PC-9 (cell line): ENCODE measurements at regions not wholly inside any gene's neighbourhood (a gene's known extent, or its start where the extent isn't known, plus 50 kb on each side); places are given as distances from the start of the nearest gene placed in this dataset.

Experiments
- BruUV-seq: library from RNA; stranded (reverse); fragments of 400-500 nt; replicated peaks from 2 replicates; lab custom pipeline; 2021; lab: Mats Ljungman, UMichigan
- CTCF ChIA-PET: fragments of 300-600 bp; sonication (Branson Sonifier 250); formaldehyde crosslinking; loops from one replicate; lab custom pipeline; 2022; ENCODE audit warnings: antibody characterized with exemption; lab: Charles Lee
- POLR2A ChIA-PET: fragments of 300-600 bp; sonication (Branson Sonifier 250); formaldehyde crosslinking; loops from one replicate; lab custom pipeline; 2022; ENCODE audit warnings: antibody characterized with exemption; ENCODE audit not compliant: unreplicated experiment; lab: Charles Lee
- DNase-seq, 2 experiments: peaks; one replicate each; pipeline versions ENCODE4 v3.0.0 to v3.0.0-alpha.2; 2015 to 2022; ENCODE audit warnings: mixed read lengths in 1 of 2
- H2AFZ ChIP-seq: fragments of 200-600 bp; sonication (generic); 2 replicates; pipeline ENCODE4 v1.8.1; 2017; ENCODE audit warnings: antibody characterized with exemption
- H3F3A ChIP-seq: fragments of 200-600 bp; sonication (generic); 2 replicates; pipeline ENCODE4 v1.8.1; 2017; ENCODE audit warnings: antibody characterized with exemption, mild to moderate bottlenecking, low read depth; ENCODE audit not compliant: insufficient read depth
- H3K27ac ChIP-seq: fragments of 200-600 bp; sonication (generic); 2 replicates; pipeline ENCODE4 v1.6.1; 2016; ENCODE audit warnings: mixed run types
- H3K27me3 ChIP-seq: fragments of 200-600 bp; sonication (generic); 2 replicates; pipeline ENCODE4 v1.6.1; 2016; ENCODE audit warnings: low read depth, mixed run types; ENCODE audit not compliant: insufficient read depth
- H3K36me3 ChIP-seq: fragments of 200-600 bp; sonication (generic); 2 replicates; pipeline ENCODE4 v1.6.1; 2016; ENCODE audit warnings: low read depth, mixed run types
- H3K4me1 ChIP-seq: fragments of 200-600 bp; sonication (generic); replicated peaks from 2 replicates; pipeline ENCODE4 v1.6.1; 2016; ENCODE audit warnings: mixed run types; ENCODE audit not compliant: insufficient read depth
- H3K4me2 ChIP-seq: fragments of 200-600 bp; sonication (generic); 2 replicates; pipeline ENCODE4 v1.6.1; 2017; ENCODE audit warnings: mixed run types
- H3K4me3 ChIP-seq: fragments of 200-600 bp; sonication (generic); 2 replicates; pipeline ENCODE4 v1.6.1; 2016; ENCODE audit warnings: mixed run types
- H3K79me2 ChIP-seq: fragments of 200-600 bp; sonication (generic); 2 replicates; pipeline ENCODE4 v1.6.1; 2017; ENCODE audit warnings: low read depth, mixed run types
- H3K9me2 ChIP-seq: fragments of 200-600 bp; sonication (generic); 2 replicates; pipeline ENCODE4 v1.8.1; 2017; ENCODE audit warnings: mild to moderate bottlenecking; ENCODE audit not compliant: insufficient read depth
- H3K9me3 ChIP-seq: fragments of 200-600 bp; sonication (generic); 2 replicates; pipeline ENCODE4 v1.8.1; 2016; ENCODE audit warnings: low read depth; ENCODE audit not compliant: insufficient read depth
- H4K20me1 ChIP-seq: fragments of 200-600 bp; sonication (generic); 2 replicates; pipeline ENCODE4 v1.8.1; 2017; ENCODE audit not compliant: insufficient read depth
- CTCF ChIP-seq: fragments of 200-600 bp; sonication (generic); conservative IDR thresholded peaks from 2 replicates; pipeline ENCODE4 v1.6.1; 2017; ENCODE audit warnings: mixed run types, antibody characterized with exemption, mild to moderate bottlenecking, moderate library complexity
- EZH2 ChIP-seq: fragments of 200-600 bp; sonication (generic); IDR thresholded peaks from 2 replicates; pipeline ENCODE4 v1.8.0; 2017; ENCODE audit warnings: antibody characterized with exemption, low read depth
- intact Hi-C: fragments of 100-400 bp; cut with micrococcal nuclease; formaldehyde crosslinking; loops from one replicate; pipeline ENCODE4 v1.10.0; 2022; ENCODE audit not compliant: unreplicated experiment

DNA sequence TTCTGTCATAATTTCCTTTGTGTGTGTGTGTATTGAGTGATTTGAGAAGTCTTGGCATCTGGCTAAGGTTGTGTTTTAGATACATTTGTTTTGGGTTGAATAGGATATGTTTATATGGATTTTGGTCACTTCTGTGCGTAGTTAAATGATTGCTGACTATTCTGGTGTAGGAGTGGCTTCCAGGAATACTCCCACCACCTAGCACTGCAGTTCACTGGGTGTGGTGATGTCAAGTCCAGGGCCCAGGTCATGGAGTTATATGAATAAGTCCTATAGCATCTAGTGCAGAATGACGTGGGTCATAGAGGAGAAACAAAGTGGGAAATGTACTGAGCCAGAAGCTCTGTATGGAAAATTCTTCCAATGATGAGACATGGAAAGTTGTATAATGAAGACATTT, 465.4 kb upstream of the CCL2 start:
- Histone ChIP-seq H3K9me3 (no peaks in the 10 kb centered on the region), H3K4me2 (no peak overlapping the region), H3K79me2 (no peaks in the 10 kb centered on the region), H2AFZ (no peak overlapping the region), H3F3A (no peaks in the 10 kb centered on the region), H3K9me2 (no peaks in the 10 kb centered on the region), H3K36me3 (no peaks in the 10 kb centered on the region), H3K27me3 (no peaks in the 10 kb centered on the region), H3K4me1 (no peaks in the 10 kb centered on the region), H3K27ac (no peak overlapping the region), H3K4me3 (no peak overlapping the region), H4K20me1 (no peaks in the 10 kb centered on the region)
- POLR2A ChIA-PET, result no interaction called here
- intact Hi-C loops, result no loop called here
- CTCF ChIA-PET, result interaction anchor here (0.6 kb wide), 1 partner anchor 14 kb away, joined by 3 read pairs; no protein-coding TSS in a partner anchor
- DNase-seq, result no peak
- no TSS peak for BruUV-seq
- TF ChIP-seq EZH2 (no peak), CTCF (no peak)

- Histone ChIP-seq H2AFZ (no peak overlapping the region), H3K4me1 (no peaks in the 10 kb centered on the region), H3K9me2 (no peaks in the 10 kb centered on the region), H4K20me1 (no peaks in the 10 kb centered on the region), H3K9me3 (no peaks in the 10 kb centered on the region), H3K4me3 (no peak overlapping the region), H3K27ac (no peak overlapping the region), H3K27me3 (peaks cover 20% of the 10 kb centered on the region; the same call in 1 of the 2 replicates), H3K36me3 (no peaks in the 10 kb centered on the region), H3K79me2 (no peaks in the 10 kb centered on the region), H3K4me2 (no peak overlapping the region), H3F3A (no peaks in the 10 kb centered on the region)
- ChIA-PET CTCF (no interaction called here), POLR2A (no interaction called here)
- no peak for TF ChIP-seq EZH2
- no peak for TF ChIP-seq CTCF
- DNase-seq, result no peak
- no TSS peak for BruUV-seq
- intact Hi-C loops, result no loop called here
Observed at GRCh38 chr17:33797181-33797580, 457.9 kb upstream of the CCL2 start.

DNA sequence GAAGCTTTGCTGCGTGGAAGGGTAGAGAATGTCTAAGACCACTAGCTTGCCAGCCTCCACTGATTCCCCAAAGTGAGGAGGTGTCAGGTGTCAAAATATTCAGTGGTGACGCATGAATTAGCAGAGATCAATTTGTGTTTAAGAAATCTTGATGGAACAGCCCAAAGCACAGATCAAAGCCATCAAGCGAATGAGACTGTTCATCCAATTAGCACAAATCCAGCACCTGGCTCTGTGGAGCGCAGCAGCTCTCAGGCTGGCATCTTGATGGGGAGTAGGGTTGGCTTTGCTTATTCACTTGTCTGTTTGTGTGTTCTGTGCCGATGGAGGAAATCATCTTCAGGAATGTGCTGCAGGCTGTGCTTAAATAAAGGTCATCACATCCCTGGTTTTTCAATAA, 456.8 kb upstream of the CCL2 start:
- DNase-seq, result no peak
- Histone ChIP-seq H3K36me3 (no peaks in the 10 kb centered on the region), H3K79me2 (no peaks in the 10 kb centered on the region), H3K27ac (no peak overlapping the region), H3K9me2 (no peaks in the 10 kb centered on the region), H3K4me3 (no peak overlapping the region), H3K9me3 (no peaks in the 10 kb centered on the region), H3K27me3 (peaks cover 28% of the 10 kb centered on the region; the same call in 1 of the 2 replicates), H2AFZ (no peak overlapping the region), H3F3A (no peaks in the 10 kb centered on the region), H3K4me1 (no peaks in the 10 kb centered on the region), H3K4me2 (no peak overlapping the region), H4K20me1 (no peaks in the 10 kb centered on the region)
- TF ChIP-seq EZH2 (no peak), CTCF (no peak)
- ChIA-PET POLR2A (no interaction called here), CTCF (no interaction called here)
- BruUV-seq, result no TSS peak
- intact Hi-C loops, result no loop called here
